Endothelial cell of umbilical vein (primary cell): ENCODE measurements at regions not wholly inside any gene's neighbourhood (a gene's known extent, or its start where the extent isn't known, plus 50 kb on each side); places are given as distances from the start of the nearest gene placed in this dataset.

Source experiments
- MYC ChIP-seq: IDR thresholded peaks from one replicate; pipeline ENCODE4 v1.6.1; 2011; ENCODE audit warnings: mild to moderate bottlenecking, low read depth, low read length
- POLR2A ChIP-seq: IDR thresholded peaks from 2 replicates; pipeline ENCODE4 v1.6.1; 2012; ENCODE audit warnings: low read depth, mild to moderate bottlenecking, control low read depth, low read length
- POLR2AphosphoS5 ChIP-seq: IDR thresholded peaks from 2 replicates; pipeline ENCODE4 v1.6.1; 2012; ENCODE audit warnings: low read depth, mild to moderate bottlenecking, control low read depth, low read length, moderate library complexity; ENCODE audit not compliant: insufficient read depth
- TF ChIP-seq, protein P1 (sequence below), 2 donors: IDR thresholded peaks; 1 replicate in 1 of 2; 2 replicates in 1 of 2; pipeline ENCODE4 v1.5.1; 2011; ENCODE audit warnings: low read length in 2 of 2, mild to moderate bottlenecking in 2 of 2, moderate library complexity in 2 of 2, control low read depth in 1 of 2, inconsistent platforms in 1 of 2, low read depth in 1 of 2; ENCODE audit not compliant: insufficient read depth in 1 of 2; ENCODE audit errors: extremely low read depth in 1 of 2

GRCh38 chr7:142437741-142438140 lies 179.9 kb upstream of the PRSS58 start:
- TF ChIP-seq, protein P1, sequence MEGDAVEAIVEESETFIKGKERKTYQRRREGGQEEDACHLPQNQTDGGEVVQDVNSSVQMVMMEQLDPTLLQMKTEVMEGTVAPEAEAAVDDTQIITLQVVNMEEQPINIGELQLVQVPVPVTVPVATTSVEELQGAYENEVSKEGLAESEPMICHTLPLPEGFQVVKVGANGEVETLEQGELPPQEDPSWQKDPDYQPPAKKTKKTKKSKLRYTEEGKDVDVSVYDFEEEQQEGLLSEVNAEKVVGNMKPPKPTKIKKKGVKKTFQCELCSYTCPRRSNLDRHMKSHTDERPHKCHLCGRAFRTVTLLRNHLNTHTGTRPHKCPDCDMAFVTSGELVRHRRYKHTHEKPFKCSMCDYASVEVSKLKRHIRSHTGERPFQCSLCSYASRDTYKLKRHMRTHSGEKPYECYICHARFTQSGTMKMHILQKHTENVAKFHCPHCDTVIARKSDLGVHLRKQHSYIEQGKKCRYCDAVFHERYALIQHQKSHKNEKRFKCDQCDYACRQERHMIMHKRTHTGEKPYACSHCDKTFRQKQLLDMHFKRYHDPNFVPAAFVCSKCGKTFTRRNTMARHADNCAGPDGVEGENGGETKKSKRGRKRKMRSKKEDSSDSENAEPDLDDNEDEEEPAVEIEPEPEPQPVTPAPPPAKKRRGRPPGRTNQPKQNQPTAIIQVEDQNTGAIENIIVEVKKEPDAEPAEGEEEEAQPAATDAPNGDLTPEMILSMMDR (IDR thresholded peaks at IDR 0.05; ENCODE audit: extremely low read depth in 1 of 2, insufficient read depth in 1 of 2, low read depth in 1 of 2, low read length in 2 of 2) = no peak
- TF ChIP-seq MYC (no peak), POLR2AphosphoS5 (no peak), POLR2A (no peak)
